Endothelial cell of umbilical vein (primary cell): ENCODE measurements at regions not wholly inside any gene's neighbourhood (a gene's known extent, or its start where the extent isn't known, plus 50 kb on each side); places are given as distances from the start of the nearest gene placed in this dataset.

ENCODE experiments used
- BruUV-seq: library from RNA; stranded (reverse); fragments of 400-500 nt; replicated peaks from 2 replicates; lab custom pipeline; 2021; lab: Mats Ljungman, UMichigan
- CTCF ChIA-PET: fragments of 300-600, 350-600 bp; sonication (Branson Sonifier 250); formaldehyde crosslinking; loops from one replicate; lab custom pipeline; 2021; ENCODE audit warnings: antibody characterized with exemption, inconsistent platforms; lab: Charles Lee
- POLR2A ChIA-PET: fragments of 300-600, 350-600 bp; sonication (Branson Sonifier 250); formaldehyde crosslinking; loops from one replicate; lab custom pipeline; 2021; ENCODE audit warnings: antibody characterized with exemption, inconsistent platforms; lab: Charles Lee
- DNase-seq: peaks from one replicate; pipeline ENCODE4 v3.0.0-alpha.2; 2011; ENCODE audit warnings: low read depth, low spot score
- FAIRE-seq: peaks from 2 replicates; lab custom pipeline; 2011; peaks lifted over from hg19 to GRCh38; lab: Jason Lieb, UNC
- H2AFZ ChIP-seq: 2 replicates; pipeline ENCODE4 v1.6.0; 2012; ENCODE audit warnings: low read depth, low read length, control low read depth, inconsistent platforms
- H3K27ac ChIP-seq: 2 replicates; pipeline ENCODE4 v1.5.1; 2011; ENCODE audit warnings: low read depth, mild to moderate bottlenecking, control low read depth, low read length, moderate library complexity; ENCODE audit not compliant: insufficient read depth
- H3K27me3 ChIP-seq, 2 experiments: 2 replicates each; pipeline versions ENCODE4 v1.6.0 to v1.6.1; 2011; ENCODE audit warnings: low read length in 2 of 2, mixed read lengths in 1 of 2; ENCODE audit not compliant: control insufficient read depth in 2 of 2, insufficient read depth in 2 of 2
- H3K36me3 ChIP-seq, 2 experiments: 2 replicates in 1 of 2; 3 replicates in 1 of 2; pipeline ENCODE4 v1.5.1; 2011; ENCODE audit warnings: low read length in 2 of 2, mild to moderate bottlenecking in 1 of 2, moderate library complexity in 1 of 2; ENCODE audit not compliant: control insufficient read depth in 2 of 2, insufficient read depth in 2 of 2; ENCODE audit errors: extremely low read depth in 1 of 2
- H3K4me1 ChIP-seq: 3 replicates; pipeline ENCODE4 v1.5.1; 2011; ENCODE audit warnings: mild to moderate bottlenecking, low read length; ENCODE audit not compliant: control insufficient read depth, insufficient read depth; ENCODE audit errors: extremely low read depth
- H3K4me2 ChIP-seq: 2 replicates; pipeline ENCODE4 v1.6.1; 2011; ENCODE audit warnings: low read length, control low read depth, mixed read lengths; ENCODE audit not compliant: insufficient read depth
- H3K4me3 ChIP-seq, 3 experiments: fragments of 200-600 bp in 1 of 3; sonication (generic), shearing (Covaris generic) in 1 of 3; replicated peaks in 1 of 3; 2 replicates each; pipeline ENCODE4 v1.5.1; 2011 to 2016; ENCODE audit warnings: control low read depth in 3 of 3, low read length in 3 of 3, mild to moderate bottlenecking in 2 of 3, inconsistent platforms in 1 of 3, low read depth in 1 of 3, moderate library complexity in 1 of 3; ENCODE audit not compliant: insufficient read depth in 1 of 3
- H3K79me2 ChIP-seq: 2 replicates; pipeline ENCODE4 v1.6.0; 2012; ENCODE audit warnings: low read length, inconsistent platforms; ENCODE audit not compliant: control insufficient read depth, insufficient read depth
- H3K9ac ChIP-seq: replicated peaks from 2 replicates; pipeline ENCODE3; 2011; ENCODE audit warnings: low read length, control low read depth; ENCODE audit not compliant: insufficient read depth; ENCODE audit errors: extremely low read depth
- H3K9me1 ChIP-seq: replicated peaks from 3 replicates; pipeline ENCODE4 v1.6.0; 2011; ENCODE audit warnings: mild to moderate bottlenecking, low read length; ENCODE audit not compliant: control insufficient read depth, insufficient read depth; ENCODE audit errors: extremely low read depth
- H3K9me3 ChIP-seq: replicated peaks from 2 replicates; pipeline ENCODE4 v1.5.1; 2012; ENCODE audit warnings: low read length, inconsistent platforms; ENCODE audit not compliant: control insufficient read depth, insufficient read depth
- H4K20me1 ChIP-seq: replicated peaks from 2 replicates; pipeline ENCODE3; 2011; ENCODE audit warnings: mild to moderate bottlenecking, low read length; ENCODE audit not compliant: control insufficient read depth, insufficient read depth; ENCODE audit errors: extremely low read depth
- CTCF ChIP-seq, 2 donors: IDR thresholded peaks; 1 replicate in 1 of 2; 2 replicates in 1 of 2; pipeline ENCODE4 v1.5.1; 2011; ENCODE audit warnings: low read length in 2 of 2, mild to moderate bottlenecking in 2 of 2, moderate library complexity in 2 of 2, control low read depth in 1 of 2, inconsistent platforms in 1 of 2, low read depth in 1 of 2; ENCODE audit not compliant: insufficient read depth in 1 of 2; ENCODE audit errors: extremely low read depth in 1 of 2
- EZH2 ChIP-seq: IDR thresholded peaks from 2 replicates; pipeline ENCODE4 v1.6.1; 2012; ENCODE audit warnings: borderline replicate concordance, low read depth, mild to moderate bottlenecking, moderate library complexity, low read length, inconsistent platforms; ENCODE audit not compliant: severe bottlenecking
- FOS ChIP-seq: IDR thresholded peaks from 2 replicates; pipeline ENCODE4 v1.6.1; 2011; ENCODE audit warnings: mild to moderate bottlenecking, low read length, moderate library complexity, borderline replicate concordance; ENCODE audit not compliant: insufficient read depth
- GATA2 ChIP-seq: IDR thresholded peaks from 2 replicates; pipeline ENCODE4 v1.7.0; 2011; ENCODE audit warnings: low read depth, mild to moderate bottlenecking, moderate library complexity, mixed read lengths, low read length; ENCODE audit not compliant: insufficient read length, insufficient read depth
- MAX ChIP-seq: IDR thresholded peaks from 2 replicates; pipeline ENCODE4 v1.6.1; 2011; ENCODE audit not compliant: insufficient read depth, insufficient read length
- MYC ChIP-seq: IDR thresholded peaks from one replicate; pipeline ENCODE4 v1.6.1; 2011; ENCODE audit warnings: mild to moderate bottlenecking, low read depth, low read length
- POLR2A ChIP-seq: IDR thresholded peaks from 2 replicates; pipeline ENCODE4 v1.6.1; 2012; ENCODE audit warnings: low read depth, mild to moderate bottlenecking, control low read depth, low read length
- dilution Hi-C: fragments of 300-500 bp; cut with MboI; formaldehyde crosslinking; loops from one replicate; pipeline ENCODE4 v1.15.0; 2019; ENCODE audit warnings: low sequenced_read_pairs; ENCODE audit not compliant: extremely low pct_ligation_motif_present
- intact Hi-C: fragments of 100-400 bp; cut with micrococcal nuclease; formaldehyde crosslinking; loops from one replicate; pipeline ENCODE4 v1.10.0; 2022

DNA sequence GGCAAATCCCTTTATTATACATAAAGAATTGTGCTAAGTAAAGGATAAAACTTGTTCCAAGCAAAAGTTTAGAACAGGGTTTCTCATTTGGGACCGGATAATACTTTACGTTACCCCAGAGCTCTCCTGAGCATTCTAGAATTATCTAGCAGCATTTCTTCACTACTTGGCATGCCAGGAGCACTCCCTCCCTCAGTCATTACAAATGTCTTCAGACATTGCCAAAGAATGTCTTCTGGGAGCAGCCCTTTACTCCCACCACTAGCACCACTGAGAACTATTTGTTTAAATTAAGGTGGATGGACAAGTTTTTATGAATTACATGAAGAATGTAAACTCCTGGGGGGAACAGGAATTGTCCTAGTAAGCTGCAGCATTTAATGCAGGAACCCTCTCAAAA lies 516.4 kb downstream of the GBE1 start:
- no TSS peak for BruUV-seq
- Histone ChIP-seq H3K36me3 (no peaks in the 10 kb centered on the region), H3K9me3 (no peaks in the 10 kb centered on the region), H3K9ac (no peak overlapping the region), H3K4me2 (no peak overlapping the region), H2AFZ (no peak overlapping the region), H4K20me1 (no peaks in the 10 kb centered on the region), H3K4me3 (no peak overlapping the region), H3K9me1 (no peaks in the 10 kb centered on the region), H3K4me1 (peaks cover 10% of the 10 kb centered on the region), H3K27me3 (no peaks in the 10 kb centered on the region), H3K79me2 (no peaks in the 10 kb centered on the region), H3K27ac (no peak overlapping the region)
- CTCF ChIA-PET: no interaction called here
- dilution Hi-C loops (no loop called here), intact Hi-C loops (loop anchor here (10.0 kb wide), 1 partner anchor 640 kb away; no protein-coding TSS in a partner anchor)
- DNase-seq: no peak
- TF ChIP-seq GATA2 (no peak), FOS (no peak), EZH2 (no peak), POLR2A (no peak), MAX (no peak), MYC (no peak), CTCF (IDR thresholded peaks at IDR 0.05; ENCODE audit: extremely low read depth in 1 of 2, insufficient read depth in 1 of 2, low read depth in 1 of 2, low read length in 2 of 2) (no peak)
- POLR2A ChIA-PET: no interaction called here
- no peak for FAIRE-seq
